Thyroid gland (tissue), 4 donors: ENCODE measurements at regions not wholly inside any gene's neighbourhood (a gene's known extent, or its start where the extent isn't known, plus 50 kb on each side); places are given as distances from the start of the nearest gene placed in this dataset.

Experiments
- CTCF ChIP-seq, 6 experiments: fragments of 200-600 bp in 3 of 6; fragments of 450-650 bp in 3 of 6; sonication (generic) in 3 of 6; IDR thresholded peaks; one replicate each; pipeline ENCODE4 v1.5.1; 2016 to 2019; ENCODE audit warnings: antibody characterized with exemption in 6 of 6, mild to moderate bottlenecking in 2 of 6, inconsistent platforms in 1 of 6, moderate library complexity in 1 of 6
- POLR2A ChIP-seq, 2 donors: fragments of 450-650 bp; IDR thresholded peaks; one replicate each; pipeline ENCODE4 v1.6.1; 2017; ENCODE audit warnings: antibody characterized with exemption in 2 of 2, mild to moderate bottlenecking in 2 of 2, moderate library complexity in 1 of 2

GRCh38 chr5:26060212-26060611 is 978.2 kb downstream of the CDH9 start:
- TF ChIP-seq CTCF (IDR thresholded peaks at IDR 0.05): no peak
- TF ChIP-seq POLR2A (IDR thresholded peaks at IDR 0.05): no peak
